ENCODE measurements at regions not wholly inside any gene's neighbourhood (a gene's known extent, or its start where the extent isn't known, plus 50 kb on each side); places are given as distances from the start of the nearest gene placed in this dataset.

GRCh38 chr15:95086531-95087252 lies 855.3 kb downstream of the MCTP2 start:
- TF ChIP-seq, protein P1, sequence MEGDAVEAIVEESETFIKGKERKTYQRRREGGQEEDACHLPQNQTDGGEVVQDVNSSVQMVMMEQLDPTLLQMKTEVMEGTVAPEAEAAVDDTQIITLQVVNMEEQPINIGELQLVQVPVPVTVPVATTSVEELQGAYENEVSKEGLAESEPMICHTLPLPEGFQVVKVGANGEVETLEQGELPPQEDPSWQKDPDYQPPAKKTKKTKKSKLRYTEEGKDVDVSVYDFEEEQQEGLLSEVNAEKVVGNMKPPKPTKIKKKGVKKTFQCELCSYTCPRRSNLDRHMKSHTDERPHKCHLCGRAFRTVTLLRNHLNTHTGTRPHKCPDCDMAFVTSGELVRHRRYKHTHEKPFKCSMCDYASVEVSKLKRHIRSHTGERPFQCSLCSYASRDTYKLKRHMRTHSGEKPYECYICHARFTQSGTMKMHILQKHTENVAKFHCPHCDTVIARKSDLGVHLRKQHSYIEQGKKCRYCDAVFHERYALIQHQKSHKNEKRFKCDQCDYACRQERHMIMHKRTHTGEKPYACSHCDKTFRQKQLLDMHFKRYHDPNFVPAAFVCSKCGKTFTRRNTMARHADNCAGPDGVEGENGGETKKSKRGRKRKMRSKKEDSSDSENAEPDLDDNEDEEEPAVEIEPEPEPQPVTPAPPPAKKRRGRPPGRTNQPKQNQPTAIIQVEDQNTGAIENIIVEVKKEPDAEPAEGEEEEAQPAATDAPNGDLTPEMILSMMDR (IDR thresholded peaks at IDR 0.05): no peak
- TF ChIP-seq E2F4 (CRISPR knock-in tag; IDR thresholded peaks at IDR 0.05; ENCODE audit: borderline replicate concordance, low read depth): no peak
